HL-60 (cell line): ENCODE measurements at regions not wholly inside any gene's neighbourhood (a gene's known extent, or its start where the extent isn't known, plus 50 kb on each side); places are given as distances from the start of the nearest gene placed in this dataset.

Source experiments
- DNase-seq, 2 experiments: peaks; one replicate each; pipeline ENCODE4 v3.0.0-alpha.2; 2010 to 2020; ENCODE audit warnings: low read depth in 1 of 2, low spot score in 1 of 2
- H3K27ac ChIP-seq: fragments of 250-450 bp; sonication (Bioruptor Pico); replicated peaks from 2 replicates; pipeline ENCODE4 v1.5.1; 2020; ENCODE audit warnings: mild to moderate bottlenecking, moderate library complexity
- H3K27me3 ChIP-seq: fragments of 250-450 bp; sonication (Bioruptor Pico); 2 replicates; pipeline ENCODE4 v1.5.1; 2021; ENCODE audit warnings: mild to moderate bottlenecking, moderate library complexity; ENCODE audit not compliant: insufficient read depth, poor library complexity, severe bottlenecking
- H3K4me3 ChIP-seq: replicated peaks from 2 replicates; pipeline ENCODE4 v1.5.1; 2011; ENCODE audit warnings: mild to moderate bottlenecking, control low read depth, low read length; ENCODE audit not compliant: insufficient read depth
- GABPA ChIP-seq: IDR thresholded peaks from 2 replicates; pipeline ENCODE4 v1.6.1; 2012; ENCODE audit warnings: low read depth
- POLR2AphosphoS5 ChIP-seq: IDR thresholded peaks from 2 replicates; pipeline ENCODE4 v1.6.1; 2012; ENCODE audit warnings: low read depth
- SPI1 ChIP-seq: IDR thresholded peaks from 2 replicates; pipeline ENCODE4 v1.6.1; 2012; ENCODE audit warnings: low read depth, mild to moderate bottlenecking, borderline replicate concordance
- TF ChIP-seq, protein P1 (sequence below): IDR thresholded peaks from one replicate; pipeline ENCODE4 v1.5.1; 2011; ENCODE audit warnings: low read length, control low read depth, inconsistent platforms; ENCODE audit not compliant: insufficient read depth
- TF ChIP-seq, protein P2 (sequence below): IDR thresholded peaks from 2 replicates; pipeline ENCODE4 v1.6.1; 2012; ENCODE audit warnings: low read depth; ENCODE audit not compliant: insufficient replicate concordance

DNA sequence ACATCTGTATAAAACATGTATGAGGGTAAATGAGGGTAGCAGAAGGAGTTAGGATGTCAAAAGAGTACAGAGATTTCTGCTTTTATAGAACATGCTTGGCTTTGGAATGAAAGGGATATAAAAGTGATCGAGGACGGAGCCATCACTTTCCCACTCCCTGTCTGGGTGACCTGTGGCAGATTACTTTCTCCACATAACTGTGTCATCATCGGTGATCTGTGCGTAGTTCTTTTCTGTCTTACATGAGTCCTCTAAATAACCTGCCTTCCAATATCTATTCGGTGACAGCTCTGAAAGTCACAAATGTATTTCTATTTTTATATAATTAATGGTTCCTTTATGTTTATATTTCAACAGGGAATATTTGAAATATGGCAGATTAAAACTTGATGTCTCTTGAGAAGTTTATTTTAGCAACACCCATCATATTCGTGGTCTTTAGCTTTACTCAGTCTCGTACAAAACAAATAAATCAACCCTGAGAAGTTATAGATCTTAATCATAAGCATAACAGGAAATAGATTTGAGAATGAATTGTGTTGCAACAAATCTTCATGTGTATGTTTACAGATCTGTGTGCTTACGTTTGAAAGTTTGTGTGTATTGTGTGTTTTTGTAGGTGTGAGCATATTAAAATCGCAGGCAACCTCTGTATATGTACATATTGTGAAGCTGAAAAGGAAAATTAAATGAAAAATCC lies 1094.3 kb downstream of the EFNB2 start:
- Histone ChIP-seq H3K27me3 (no peaks in the 10 kb centered on the region), H3K4me3 (no peak overlapping the region), H3K27ac (no peak overlapping the region)
- no peak for DNase-seq
- TF ChIP-seq, protein P1, sequence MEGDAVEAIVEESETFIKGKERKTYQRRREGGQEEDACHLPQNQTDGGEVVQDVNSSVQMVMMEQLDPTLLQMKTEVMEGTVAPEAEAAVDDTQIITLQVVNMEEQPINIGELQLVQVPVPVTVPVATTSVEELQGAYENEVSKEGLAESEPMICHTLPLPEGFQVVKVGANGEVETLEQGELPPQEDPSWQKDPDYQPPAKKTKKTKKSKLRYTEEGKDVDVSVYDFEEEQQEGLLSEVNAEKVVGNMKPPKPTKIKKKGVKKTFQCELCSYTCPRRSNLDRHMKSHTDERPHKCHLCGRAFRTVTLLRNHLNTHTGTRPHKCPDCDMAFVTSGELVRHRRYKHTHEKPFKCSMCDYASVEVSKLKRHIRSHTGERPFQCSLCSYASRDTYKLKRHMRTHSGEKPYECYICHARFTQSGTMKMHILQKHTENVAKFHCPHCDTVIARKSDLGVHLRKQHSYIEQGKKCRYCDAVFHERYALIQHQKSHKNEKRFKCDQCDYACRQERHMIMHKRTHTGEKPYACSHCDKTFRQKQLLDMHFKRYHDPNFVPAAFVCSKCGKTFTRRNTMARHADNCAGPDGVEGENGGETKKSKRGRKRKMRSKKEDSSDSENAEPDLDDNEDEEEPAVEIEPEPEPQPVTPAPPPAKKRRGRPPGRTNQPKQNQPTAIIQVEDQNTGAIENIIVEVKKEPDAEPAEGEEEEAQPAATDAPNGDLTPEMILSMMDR = no peak
- TF ChIP-seq GABPA (no peak), POLR2AphosphoS5 (no peak), SPI1 (no peak)
- TF ChIP-seq, protein P2, sequence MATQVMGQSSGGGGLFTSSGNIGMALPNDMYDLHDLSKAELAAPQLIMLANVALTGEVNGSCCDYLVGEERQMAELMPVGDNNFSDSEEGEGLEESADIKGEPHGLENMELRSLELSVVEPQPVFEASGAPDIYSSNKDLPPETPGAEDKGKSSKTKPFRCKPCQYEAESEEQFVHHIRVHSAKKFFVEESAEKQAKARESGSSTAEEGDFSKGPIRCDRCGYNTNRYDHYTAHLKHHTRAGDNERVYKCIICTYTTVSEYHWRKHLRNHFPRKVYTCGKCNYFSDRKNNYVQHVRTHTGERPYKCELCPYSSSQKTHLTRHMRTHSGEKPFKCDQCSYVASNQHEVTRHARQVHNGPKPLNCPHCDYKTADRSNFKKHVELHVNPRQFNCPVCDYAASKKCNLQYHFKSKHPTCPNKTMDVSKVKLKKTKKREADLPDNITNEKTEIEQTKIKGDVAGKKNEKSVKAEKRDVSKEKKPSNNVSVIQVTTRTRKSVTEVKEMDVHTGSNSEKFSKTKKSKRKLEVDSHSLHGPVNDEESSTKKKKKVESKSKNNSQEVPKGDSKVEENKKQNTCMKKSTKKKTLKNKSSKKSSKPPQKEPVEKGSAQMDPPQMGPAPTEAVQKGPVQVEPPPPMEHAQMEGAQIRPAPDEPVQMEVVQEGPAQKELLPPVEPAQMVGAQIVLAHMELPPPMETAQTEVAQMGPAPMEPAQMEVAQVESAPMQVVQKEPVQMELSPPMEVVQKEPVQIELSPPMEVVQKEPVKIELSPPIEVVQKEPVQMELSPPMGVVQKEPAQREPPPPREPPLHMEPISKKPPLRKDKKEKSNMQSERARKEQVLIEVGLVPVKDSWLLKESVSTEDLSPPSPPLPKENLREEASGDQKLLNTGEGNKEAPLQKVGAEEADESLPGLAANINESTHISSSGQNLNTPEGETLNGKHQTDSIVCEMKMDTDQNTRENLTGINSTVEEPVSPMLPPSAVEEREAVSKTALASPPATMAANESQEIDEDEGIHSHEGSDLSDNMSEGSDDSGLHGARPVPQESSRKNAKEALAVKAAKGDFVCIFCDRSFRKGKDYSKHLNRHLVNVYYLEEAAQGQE = no peak

DNA sequence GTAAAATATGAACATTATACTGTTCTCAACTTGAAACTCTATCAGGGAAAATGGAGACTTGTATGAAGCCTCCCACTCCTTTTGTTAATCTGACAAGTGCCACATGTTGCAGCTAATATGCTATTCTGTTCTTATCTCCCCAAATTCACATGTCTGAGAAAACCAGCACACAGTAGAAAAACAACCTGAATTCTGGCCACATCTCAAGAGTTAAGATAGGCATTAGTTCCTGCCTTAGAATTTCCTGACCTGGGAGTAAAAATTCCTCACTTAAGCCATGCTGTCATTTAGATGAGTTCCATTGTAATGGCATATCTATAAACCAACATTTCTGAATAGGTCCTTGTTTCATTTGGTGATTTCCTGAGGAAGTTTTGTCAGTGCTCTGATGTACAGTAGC lies 1098.5 kb downstream of the EFNB2 start:
- no peak overlapping the region for H3K27ac ChIP-seq
- H3K4me3 ChIP-seq = no peak overlapping the region
- H3K27me3 ChIP-seq = no peaks in the 10 kb centered on the region
- no peak for DNase-seq
- TF ChIP-seq, protein P1 = no peak
- TF ChIP-seq SPI1 = no peak
- TF ChIP-seq GABPA = no peak
- no peak for TF ChIP-seq POLR2AphosphoS5
- TF ChIP-seq, protein P2 = no peak

DNA sequence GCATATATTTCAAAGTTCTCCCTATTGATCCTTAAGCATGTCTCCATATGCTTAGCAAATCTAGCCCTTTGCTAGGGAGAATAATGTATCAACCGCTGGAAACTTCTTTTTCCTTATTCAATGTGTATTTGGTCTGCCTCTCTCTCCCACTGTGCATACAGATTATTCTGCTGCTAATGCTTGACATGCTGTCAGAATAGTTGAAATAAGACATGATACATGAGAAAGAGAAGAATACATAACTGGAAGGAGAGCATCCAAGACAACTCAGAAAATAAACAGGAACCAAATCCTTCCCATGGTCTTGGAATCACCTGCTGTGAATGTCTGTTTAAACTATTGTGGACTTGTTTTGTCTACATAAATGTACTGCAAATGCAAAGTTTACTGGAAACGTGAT lies 1103.0 kb downstream of the EFNB2 start:
- DNase-seq = no peak
- no peak for TF ChIP-seq GABPA
- no peak for TF ChIP-seq POLR2AphosphoS5
- TF ChIP-seq, protein P1 = no peak
- TF ChIP-seq SPI1 = no peak
- TF ChIP-seq, protein P2 = no peak
- Histone ChIP-seq H3K4me3 (no peak overlapping the region), H3K27me3 (no peaks in the 10 kb centered on the region), H3K27ac (no peak overlapping the region)
